ENCODE measurements at regions not wholly inside any gene's neighbourhood (a gene's known extent, or its start where the extent isn't known, plus 50 kb on each side); places are given as distances from the start of the nearest gene placed in this dataset.

GRCh38 chr14:25267186-25267585, 217.2 kb upstream of the STXBP6 start:
- Mint-ChIP-seq H3K4me1 (no peaks in the 10 kb centered on the region), H3K9me3 (peaks cover 15% of the 10 kb centered on the region), H3K27ac (no peak overlapping the region)

DNA sequence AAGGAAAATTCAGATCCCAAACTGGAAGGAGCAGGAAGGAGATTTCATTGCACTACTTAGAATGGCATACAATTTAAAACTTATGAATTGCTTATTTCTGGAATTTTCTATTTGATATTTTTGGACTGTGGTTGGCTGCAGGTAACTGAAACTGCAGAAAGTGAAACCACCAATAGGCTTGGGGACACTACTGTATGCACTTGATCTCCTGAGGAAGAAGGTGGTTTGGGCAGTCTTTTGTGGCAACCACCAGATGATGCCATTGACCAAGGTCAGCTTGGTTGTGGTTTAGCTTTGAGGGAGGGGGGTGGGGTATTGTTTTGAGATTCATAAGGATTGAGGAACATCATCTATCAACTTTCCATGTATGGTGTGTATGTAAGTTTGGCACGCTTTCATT, 209.5 kb upstream of the STXBP6 start:
- Mint-ChIP-seq H3K4me3 (no peak overlapping the region), H3K36me3 (ENCODE audit: low read depth) (no peaks in the 10 kb centered on the region), H3K4me1 (no peaks in the 10 kb centered on the region), H3K9me3 (no peaks in the 10 kb centered on the region), H3K27me3 (ENCODE audit: low read depth, poor library complexity) (peaks cover 8% of the 10 kb centered on the region), H3K27ac (no peak overlapping the region)
- DNase-seq, result no peak
- no peak for TF ChIP-seq CTCF (IDR thresholded peaks at IDR 0.05)

More at GRCh38 chr14:25267186-25267585, 217.2 kb upstream of the STXBP6 start:
- H3K27me3 Mint-ChIP-seq (ENCODE audit: low read depth, poor library complexity), result peaks cover 6% of the 10 kb centered on the region
- H3K4me3 Mint-ChIP-seq, result no peak overlapping the region
- DNase-seq, result no peak
- H3K36me3 Mint-ChIP-seq (ENCODE audit: low read depth), result no peaks in the 10 kb centered on the region
- no peak for TF ChIP-seq CTCF (IDR thresholded peaks at IDR 0.05)

GRCh38 chr14:25252793-25253192, 202.8 kb upstream of the STXBP6 start:
- TF ChIP-seq CTCF (IDR thresholded peaks at IDR 0.05), result no peak
- H3K27ac Mint-ChIP-seq, result no peak overlapping the region
- H3K27me3 Mint-ChIP-seq (ENCODE audit: low read depth, poor library complexity), result peaks cover 2% of the 10 kb centered on the region
- peaks cover 11% of the 10 kb centered on the region for H3K9me3 Mint-ChIP-seq
- no peak overlapping the region for H3K4me3 Mint-ChIP-seq
- H3K36me3 Mint-ChIP-seq (ENCODE audit: low read depth), result no peaks in the 10 kb centered on the region
- no peak for DNase-seq
- H3K4me1 Mint-ChIP-seq, result no peaks in the 10 kb centered on the region

DNA sequence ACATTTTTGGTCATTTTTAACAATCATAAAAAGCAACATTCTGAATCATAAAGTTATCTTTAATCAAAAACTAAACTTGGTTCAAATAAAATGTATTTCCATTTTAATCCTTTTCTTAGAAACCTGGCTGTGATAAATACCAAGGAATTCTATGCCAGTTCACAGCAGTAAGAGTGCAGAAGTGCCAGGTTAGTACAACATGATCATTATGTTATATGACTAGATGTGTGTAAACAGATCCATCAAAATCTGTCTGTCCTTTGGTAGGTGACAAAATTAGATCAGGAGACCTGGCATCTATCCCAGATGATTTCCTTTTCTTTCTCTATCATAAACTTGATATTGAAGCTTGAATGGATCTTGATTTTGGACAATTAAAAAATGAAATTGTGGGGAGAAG, 200.6 kb upstream of the STXBP6 start:
- Mint-ChIP-seq H3K4me1 (no peaks in the 10 kb centered on the region), H3K27ac (no peak overlapping the region), H3K27me3 (ENCODE audit: low read depth, poor library complexity) (no peaks in the 10 kb centered on the region), H3K4me3 (no peak overlapping the region), H3K9me3 (peaks cover 11% of the 10 kb centered on the region), H3K36me3 (ENCODE audit: low read depth) (no peaks in the 10 kb centered on the region)
- TF ChIP-seq CTCF (IDR thresholded peaks at IDR 0.05), result no peak
- no peak for DNase-seq

GRCh38 chr14:25247609-25248008, 197.7 kb upstream of the STXBP6 start:
- no peak overlapping the region for H3K4me3 Mint-ChIP-seq
- DNase-seq, result no peak
- H3K27me3 Mint-ChIP-seq (ENCODE audit: low read depth, poor library complexity), result no peaks in the 10 kb centered on the region
- no peak overlapping the region for H3K27ac Mint-ChIP-seq
- H3K36me3 Mint-ChIP-seq (ENCODE audit: low read depth), result no peaks in the 10 kb centered on the region
- no peak for TF ChIP-seq CTCF (IDR thresholded peaks at IDR 0.05)
- H3K9me3 Mint-ChIP-seq, result peaks cover 3% of the 10 kb centered on the region
- no peaks in the 10 kb centered on the region for H3K4me1 Mint-ChIP-seq

DNA sequence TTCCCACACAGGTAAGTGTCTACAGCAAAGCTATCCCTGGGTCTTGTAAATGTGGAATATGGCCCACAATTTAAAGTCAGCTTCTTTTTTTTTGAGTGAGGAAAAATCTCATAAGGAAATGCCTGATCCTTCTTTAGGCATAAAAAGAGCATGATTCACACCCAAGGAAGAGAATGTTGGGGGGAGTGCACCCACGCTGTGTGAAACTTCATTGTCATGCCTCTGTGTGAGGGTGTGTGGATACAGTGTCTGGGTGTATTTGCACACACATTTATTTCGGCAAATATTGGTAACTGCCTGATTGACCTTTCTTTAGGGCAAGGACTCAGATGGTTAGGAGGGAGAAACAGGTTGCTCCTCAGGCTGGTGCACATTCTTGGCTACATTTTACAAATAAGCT, 196.8 kb upstream of the STXBP6 start:
- no peak for TF ChIP-seq CTCF (IDR thresholded peaks at IDR 0.05)
- no peaks in the 10 kb centered on the region for H3K27me3 Mint-ChIP-seq (ENCODE audit: low read depth, poor library complexity)
- no peak overlapping the region for H3K4me3 Mint-ChIP-seq

More for the DNA sequence above, 196.8 kb upstream of the STXBP6 start:
- H3K9me3 Mint-ChIP-seq, result no peaks in the 10 kb centered on the region
- H3K4me1 Mint-ChIP-seq, result no peaks in the 10 kb centered on the region
- no peaks in the 10 kb centered on the region for H3K36me3 Mint-ChIP-seq (ENCODE audit: low read depth)
- no peak overlapping the region for H3K27ac Mint-ChIP-seq
- DNase-seq, result no peak
